ENCODE measurements at regions not wholly inside any gene's neighbourhood (a gene's known extent, or its start where the extent isn't known, plus 50 kb on each side); places are given as distances from the start of the nearest gene placed in this dataset.

- Histone ChIP-seq H3K4me3 (ENCODE audit: low read length) (no peak overlapping the region), H3K4me1 (ENCODE audit: control insufficient read depth, insufficient read depth, low read length) (no peaks in the 10 kb centered on the region), H3K9me3 (ENCODE audit: control insufficient read depth, low read length) (no peaks in the 10 kb centered on the region), H3K36me3 (ENCODE audit: control insufficient read depth, insufficient read depth, low read length) (no peaks in the 10 kb centered on the region), H3K9ac (ENCODE audit: low read length) (no peak overlapping the region), H3K27me3 (ENCODE audit: control insufficient read depth, insufficient read depth, low read length) (no peaks in the 10 kb centered on the region)
Observed at GRCh38 chr2:65866148-65866547, 433.7 kb upstream of the SPRED2 start.

GRCh38 chr2:65864619-65865018 lies 432.2 kb upstream of the SPRED2 start:
- no peaks in the 10 kb centered on the region for H3K36me3 ChIP-seq (ENCODE audit: control insufficient read depth, insufficient read depth, low read length)
- no peaks in the 10 kb centered on the region for H3K9me3 ChIP-seq (ENCODE audit: control insufficient read depth, low read length)
- H3K27me3 ChIP-seq (ENCODE audit: control insufficient read depth, insufficient read depth, low read length) = no peaks in the 10 kb centered on the region
- H3K4me3 ChIP-seq (ENCODE audit: low read length) = no peak overlapping the region
- no peak overlapping the region for H3K9ac ChIP-seq (ENCODE audit: low read length)
- H3K4me1 ChIP-seq (ENCODE audit: control insufficient read depth, insufficient read depth, low read length) = no peaks in the 10 kb centered on the region

- H3K27me3 ChIP-seq (ENCODE audit: control insufficient read depth, insufficient read depth, low read length) = no peaks in the 10 kb centered on the region
- H3K4me1 ChIP-seq (ENCODE audit: control insufficient read depth, insufficient read depth, low read length) = no peaks in the 10 kb centered on the region
- no peaks in the 10 kb centered on the region for H3K9me3 ChIP-seq (ENCODE audit: control insufficient read depth, low read length)
- no peak overlapping the region for H3K9ac ChIP-seq (ENCODE audit: low read length)
- no peaks in the 10 kb centered on the region for H3K36me3 ChIP-seq (ENCODE audit: control insufficient read depth, insufficient read depth, low read length)
- no peak overlapping the region for H3K4me3 ChIP-seq (ENCODE audit: low read length)
Observed at GRCh38 chr2:65863713-65864112, 431.3 kb upstream of the SPRED2 start.

GRCh38 chr2:65856928-65857327 lies 424.5 kb upstream of the SPRED2 start:
- no peak overlapping the region for H3K9ac ChIP-seq (ENCODE audit: low read length)
- H3K9me3 ChIP-seq (ENCODE audit: control insufficient read depth, low read length) = no peaks in the 10 kb centered on the region
- H3K27me3 ChIP-seq (ENCODE audit: control insufficient read depth, insufficient read depth, low read length) = no peaks in the 10 kb centered on the region
- H3K4me1 ChIP-seq (ENCODE audit: control insufficient read depth, insufficient read depth, low read length) = no peaks in the 10 kb centered on the region
- no peaks in the 10 kb centered on the region for H3K36me3 ChIP-seq (ENCODE audit: control insufficient read depth, insufficient read depth, low read length)
- H3K4me3 ChIP-seq (ENCODE audit: low read length) = no peak overlapping the region

- Histone ChIP-seq H3K9me3 (ENCODE audit: control insufficient read depth, low read length) (no peaks in the 10 kb centered on the region), H3K4me1 (ENCODE audit: control insufficient read depth, insufficient read depth, low read length) (no peaks in the 10 kb centered on the region), H3K27me3 (ENCODE audit: control insufficient read depth, insufficient read depth, low read length) (no peaks in the 10 kb centered on the region), H3K36me3 (ENCODE audit: control insufficient read depth, insufficient read depth, low read length) (no peaks in the 10 kb centered on the region), H3K9ac (ENCODE audit: low read length) (no peak overlapping the region), H3K4me3 (ENCODE audit: low read length) (no peak overlapping the region)
Observed at GRCh38 chr2:65856423-65856822, 424.0 kb upstream of the SPRED2 start.

GRCh38 chr2:65850695-65851094 lies 418.3 kb upstream of the SPRED2 start:
- Histone ChIP-seq H3K4me1 (ENCODE audit: control insufficient read depth, insufficient read depth, low read length) (no peaks in the 10 kb centered on the region), H3K9me3 (ENCODE audit: control insufficient read depth, low read length) (no peaks in the 10 kb centered on the region), H3K9ac (ENCODE audit: low read length) (no peak overlapping the region)

GRCh38 chr2:65846989-65847678 lies 414.7 kb upstream of the SPRED2 start:
- Histone ChIP-seq H3K4me3 (ENCODE audit: low read length) (no peak overlapping the region), H3K27me3 (ENCODE audit: control insufficient read depth, insufficient read depth, low read length) (peaks cover 4% of the 10 kb centered on the region), H3K4me1 (ENCODE audit: control insufficient read depth, insufficient read depth, low read length) (no peaks in the 10 kb centered on the region), H3K9me3 (ENCODE audit: control insufficient read depth, low read length) (no peaks in the 10 kb centered on the region), H3K9ac (ENCODE audit: low read length) (no peak overlapping the region), H3K36me3 (ENCODE audit: control insufficient read depth, insufficient read depth, low read length) (no peaks in the 10 kb centered on the region)

More at GRCh38 chr2:65850695-65851094, 418.3 kb upstream of the SPRED2 start:
- Histone ChIP-seq H3K36me3 (ENCODE audit: control insufficient read depth, insufficient read depth, low read length) (no peaks in the 10 kb centered on the region), H3K4me3 (ENCODE audit: low read length) (no peak overlapping the region), H3K27me3 (ENCODE audit: control insufficient read depth, insufficient read depth, low read length) (peaks cover 4% of the 10 kb centered on the region)

GRCh38 chr2:65845442-65846182 lies 413.2 kb upstream of the SPRED2 start:
- peaks cover 4% of the 10 kb centered on the region for H3K27me3 ChIP-seq (ENCODE audit: control insufficient read depth, insufficient read depth, low read length)
- H3K9ac ChIP-seq (ENCODE audit: low read length) = no peak overlapping the region
- H3K4me1 ChIP-seq (ENCODE audit: control insufficient read depth, insufficient read depth, low read length) = no peaks in the 10 kb centered on the region
- H3K9me3 ChIP-seq (ENCODE audit: control insufficient read depth, low read length) = no peaks in the 10 kb centered on the region
- no peak overlapping the region for H3K4me3 ChIP-seq (ENCODE audit: low read length)
- no peaks in the 10 kb centered on the region for H3K36me3 ChIP-seq (ENCODE audit: control insufficient read depth, insufficient read depth, low read length)

- peaks cover 4% of the 10 kb centered on the region for H3K27me3 ChIP-seq (ENCODE audit: control insufficient read depth, insufficient read depth, low read length)
- no peaks in the 10 kb centered on the region for H3K9me3 ChIP-seq (ENCODE audit: control insufficient read depth, low read length)
- H3K4me3 ChIP-seq (ENCODE audit: low read length) = no peak overlapping the region
- H3K4me1 ChIP-seq (ENCODE audit: control insufficient read depth, insufficient read depth, low read length) = no peaks in the 10 kb centered on the region
- no peak overlapping the region for H3K9ac ChIP-seq (ENCODE audit: low read length)
- no peaks in the 10 kb centered on the region for H3K36me3 ChIP-seq (ENCODE audit: control insufficient read depth, insufficient read depth, low read length)
Observed at GRCh38 chr2:65842104-65842503, 409.7 kb upstream of the SPRED2 start.

- H3K27me3 ChIP-seq (ENCODE audit: control insufficient read depth, insufficient read depth, low read length) = no peaks in the 10 kb centered on the region
- H3K4me3 ChIP-seq (ENCODE audit: low read length) = no peak overlapping the region
- no peaks in the 10 kb centered on the region for H3K9me3 ChIP-seq (ENCODE audit: control insufficient read depth, low read length)
- no peaks in the 10 kb centered on the region for H3K4me1 ChIP-seq (ENCODE audit: control insufficient read depth, insufficient read depth, low read length)
- no peaks in the 10 kb centered on the region for H3K36me3 ChIP-seq (ENCODE audit: control insufficient read depth, insufficient read depth, low read length)
- H3K9ac ChIP-seq (ENCODE audit: low read length) = no peak overlapping the region
Observed at GRCh38 chr2:65835975-65836549, 403.7 kb upstream of the SPRED2 start.

- Histone ChIP-seq H3K4me3 (ENCODE audit: low read length) (no peak overlapping the region), H3K9me3 (ENCODE audit: control insufficient read depth, low read length) (no peaks in the 10 kb centered on the region), H3K4me1 (ENCODE audit: control insufficient read depth, insufficient read depth, low read length) (no peaks in the 10 kb centered on the region), H3K27me3 (ENCODE audit: control insufficient read depth, insufficient read depth, low read length) (no peaks in the 10 kb centered on the region), H3K36me3 (ENCODE audit: control insufficient read depth, insufficient read depth, low read length) (no peaks in the 10 kb centered on the region), H3K9ac (ENCODE audit: low read length) (no peak overlapping the region)
Observed at GRCh38 chr2:65834771-65835475, 402.5 kb upstream of the SPRED2 start.

- H3K27me3 ChIP-seq (ENCODE audit: control insufficient read depth, insufficient read depth, low read length) = no peaks in the 10 kb centered on the region
- no peaks in the 10 kb centered on the region for H3K36me3 ChIP-seq (ENCODE audit: control insufficient read depth, insufficient read depth, low read length)
- no peak overlapping the region for H3K9ac ChIP-seq (ENCODE audit: low read length)
- no peak overlapping the region for H3K4me3 ChIP-seq (ENCODE audit: low read length)
- H3K4me1 ChIP-seq (ENCODE audit: control insufficient read depth, insufficient read depth, low read length) = no peaks in the 10 kb centered on the region
- no peaks in the 10 kb centered on the region for H3K9me3 ChIP-seq (ENCODE audit: control insufficient read depth, low read length)
Observed at GRCh38 chr2:65834062-65834461, 401.7 kb upstream of the SPRED2 start.
